ENCODE measurements at regions not wholly inside any gene's neighbourhood (a gene's known extent, or its start where the extent isn't known, plus 50 kb on each side); places are given as distances from the start of the nearest gene placed in this dataset.

GRCh38 chr5:116650544-116650943 is 75.9 kb upstream of the SEMA6A start:
- no peak for DNase-seq (ENCODE audit: low spot score)
- TF ChIP-seq CTCF (IDR thresholded peaks at IDR 0.05) = no peak

GRCh38 chr5:116646611-116647289 is 72.1 kb upstream of the SEMA6A start:
- no peak for TF ChIP-seq CTCF (IDR thresholded peaks at IDR 0.05)
- no peaks in the 10 kb centered on the region for H3K27me3 ChIP-seq (replicated peaks; ENCODE audit: insufficient read depth)
- no peaks in the 10 kb centered on the region for H3K4me1 ChIP-seq (ENCODE audit: control insufficient read depth in 1 of 2, low read depth in 2 of 2)
- ATAC-seq (ENCODE audit: insufficient number of reproducible peaks, low FRiP score, low read depth) (no peak), DNase-seq (ENCODE audit: low spot score) (no peak)
- H3K4me3 ChIP-seq = no peak overlapping the region
- no peaks in the 10 kb centered on the region for H3K36me3 ChIP-seq
- H3K27ac ChIP-seq = no peak overlapping the region
- H3K9me3 ChIP-seq = no peaks in the 10 kb centered on the region

More at GRCh38 chr5:116650544-116650943, 75.9 kb upstream of the SEMA6A start:
- Histone ChIP-seq H3K4me1 (ENCODE audit: control insufficient read depth in 1 of 2, low read depth in 2 of 2) (peaks cover 0 to 5% of the 10 kb centered on the region in 2 donors), H3K9me3 (no peaks in the 10 kb centered on the region), H3K27me3 (replicated peaks; ENCODE audit: insufficient read depth) (no peaks in the 10 kb centered on the region), H3K4me3 (no peak overlapping the region), H3K36me3 (no peaks in the 10 kb centered on the region), H3K27ac (no peak overlapping the region)
- no peak for ATAC-seq (ENCODE audit: insufficient number of reproducible peaks, low FRiP score, low read depth)

- Histone ChIP-seq H3K4me1 (ENCODE audit: control insufficient read depth in 1 of 2, low read depth in 2 of 2) (no peaks in the 10 kb centered on the region), H3K9me3 (no peaks in the 10 kb centered on the region), H3K27me3 (replicated peaks; ENCODE audit: insufficient read depth) (no peaks in the 10 kb centered on the region), H3K36me3 (no peaks in the 10 kb centered on the region), H3K4me3 (no peak overlapping the region), H3K27ac (no peak overlapping the region)
- no peak for ATAC-seq (ENCODE audit: insufficient number of reproducible peaks, low FRiP score, low read depth)
- TF ChIP-seq CTCF (IDR thresholded peaks at IDR 0.05) = no peak
- DNase-seq (ENCODE audit: low spot score) = no peak
These were observed 71.0 kb upstream of the SEMA6A start for GRCh38 chr5:116645627-116646026.

GRCh38 chr5:116640236-116640635 is 65.6 kb upstream of the SEMA6A start:
- Histone ChIP-seq H3K36me3 (no peaks in the 10 kb centered on the region), H3K4me3 (no peak overlapping the region), H3K27ac (no peak overlapping the region), H3K4me1 (ENCODE audit: control insufficient read depth in 1 of 2, low read depth in 2 of 2) (no peaks in the 10 kb centered on the region), H3K9me3 (no peaks in the 10 kb centered on the region), H3K27me3 (replicated peaks; ENCODE audit: insufficient read depth) (no peaks in the 10 kb centered on the region)
- DNase-seq (ENCODE audit: low spot score) (no peak), ATAC-seq (ENCODE audit: insufficient number of reproducible peaks, low FRiP score, low read depth) (no peak)
- TF ChIP-seq CTCF (IDR thresholded peaks at IDR 0.05) = no peak

GRCh38 chr5:116637149-116637740 is 62.6 kb upstream of the SEMA6A start:
- Histone ChIP-seq H3K36me3 (no peaks in the 10 kb centered on the region), H3K4me1 (ENCODE audit: control insufficient read depth in 1 of 2, low read depth in 2 of 2) (no peaks in the 10 kb centered on the region), H3K9me3 (no peaks in the 10 kb centered on the region), H3K4me3 (no peak overlapping the region), H3K27ac (no peak overlapping the region), H3K27me3 (replicated peaks; ENCODE audit: insufficient read depth) (no peaks in the 10 kb centered on the region)
- ATAC-seq (ENCODE audit: insufficient number of reproducible peaks, low FRiP score, low read depth) (no peak), DNase-seq (ENCODE audit: low spot score) (no peak)
- TF ChIP-seq CTCF (IDR thresholded peaks at IDR 0.05) = no peak

Measured in thoracic aorta (tissue), 2 donors.